Mammary epithelial cell (primary cell): ENCODE measurements at regions not wholly inside any gene's neighbourhood (a gene's known extent, or its start where the extent isn't known, plus 50 kb on each side); places are given as distances from the start of the nearest gene placed in this dataset.

Experiments used
- CTCF ChIP-seq, 2 donors: IDR thresholded peaks in 1 of 2; conservative IDR thresholded peaks in 1 of 2; 2 replicates each; pipeline ENCODE4 v1.5.1; 2011 to 2012; ENCODE audit warnings: inconsistent platforms in 2 of 2, low read length in 2 of 2, mild to moderate bottlenecking in 2 of 2, control low read depth in 1 of 2, low read depth in 1 of 2; ENCODE audit not compliant: insufficient read depth in 1 of 2; ENCODE audit errors: extremely low read depth in 1 of 2
- EZH2 ChIP-seq: IDR thresholded peaks from 2 replicates; pipeline ENCODE4 v1.6.1; 2012; ENCODE audit warnings: low read length, inconsistent platforms, borderline replicate concordance

- no peak for TF ChIP-seq CTCF (conservative IDR thresholded peaks at IDR 0.05 in 1 of 2, IDR thresholded peaks at IDR 0.05 in 1 of 2; ENCODE audit: extremely low read depth in 1 of 2, insufficient read depth in 1 of 2, low read depth in 1 of 2, low read length in 2 of 2)
- TF ChIP-seq EZH2: no peak
Observed at GRCh38 chr22:22042599-22043295, 60.2 kb upstream of the TOP3B start.
